GM04503 (cell line): ENCODE measurements at regions not wholly inside any gene's neighbourhood (a gene's known extent, or its start where the extent isn't known, plus 50 kb on each side); places are given as distances from the start of the nearest gene placed in this dataset.
"Not testable (repeated sequence)": the region's sequence is repeated elsewhere in the genome, so short reads cannot be mapped to it uniquely, and the experiment has no call there.

Experiments used
- DNase-seq: peaks from one replicate; pipeline ENCODE4 v3.0.0-alpha.2; 2012; ENCODE audit warnings: low read depth

DNA sequence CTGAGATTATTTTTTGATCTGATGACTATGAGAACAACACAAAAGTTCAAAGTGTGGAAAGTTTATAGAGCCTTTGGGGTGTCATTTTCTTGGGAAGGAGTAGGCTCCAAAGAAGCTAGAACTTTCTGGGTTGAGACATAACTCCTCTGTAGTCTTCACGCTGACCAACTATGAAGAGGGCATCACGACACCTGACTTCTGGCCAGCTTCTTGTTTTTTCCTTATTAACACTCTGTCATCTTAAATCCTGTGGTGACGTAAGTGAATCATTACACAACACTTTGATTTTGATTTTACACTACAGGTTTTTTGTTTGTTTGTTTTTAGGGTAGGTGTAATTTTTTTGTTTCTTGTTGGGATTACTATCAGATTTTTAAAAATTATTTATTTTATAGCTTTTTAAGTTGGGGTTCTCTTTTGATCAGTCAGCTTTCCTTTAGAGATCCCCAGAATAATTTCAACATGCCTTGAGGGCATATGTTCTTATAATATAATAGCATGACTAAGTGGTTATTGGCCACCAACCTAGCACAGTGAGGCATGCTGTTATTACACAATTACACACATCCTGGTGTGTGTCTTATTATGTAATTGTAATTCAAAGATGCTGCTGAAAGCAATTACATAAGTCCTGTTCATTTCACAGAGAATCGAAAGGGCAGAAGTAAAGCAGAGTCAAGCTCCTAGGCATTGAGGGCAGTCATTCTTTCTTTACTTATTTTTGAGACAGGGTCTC is 281.6 kb upstream of the NOTCH2NLA start:
- not testable (repeated sequence) for DNase-seq

DNA sequence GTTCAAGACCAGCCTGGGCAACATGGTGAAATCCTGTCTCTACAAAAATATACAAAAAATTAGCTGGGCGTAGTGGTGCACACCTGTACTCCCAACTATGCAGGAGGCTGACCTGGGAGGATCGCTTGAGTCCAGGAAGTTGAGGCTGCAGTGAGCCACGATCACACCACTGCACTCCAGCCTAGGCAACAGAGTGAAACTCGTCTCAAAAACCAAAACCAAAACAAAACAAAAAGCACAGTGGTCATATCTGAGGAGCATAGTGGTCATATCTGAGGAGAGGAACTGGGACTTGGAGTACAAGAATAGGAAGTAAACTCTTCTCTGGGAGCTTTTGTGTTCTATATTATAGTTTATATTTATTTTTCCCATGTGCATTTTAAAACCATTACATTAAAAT is 275.3 kb upstream of the NOTCH2NLA start:
- not testable (repeated sequence) for DNase-seq

DNA sequence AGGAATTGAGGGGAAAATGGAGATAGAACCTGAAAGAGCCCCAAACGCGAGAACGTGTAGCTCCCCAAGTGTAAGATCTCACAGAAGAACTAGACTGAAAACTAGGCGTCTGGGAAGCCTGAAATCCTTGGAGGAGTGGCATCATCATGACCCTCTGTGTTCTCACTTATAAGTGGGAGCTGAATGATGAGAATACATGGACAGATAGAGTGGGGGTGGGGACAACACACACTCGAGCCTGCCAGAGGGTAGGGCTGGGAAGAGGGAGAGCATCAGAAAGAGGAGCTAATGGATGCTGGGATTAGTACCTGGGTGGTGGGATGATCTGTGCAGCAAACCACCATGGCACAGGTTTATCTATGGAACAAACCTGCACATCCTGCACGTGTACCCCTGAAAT is 258.7 kb upstream of the NOTCH2NLA start:
- DNase-seq = not testable (repeated sequence)

DNA sequence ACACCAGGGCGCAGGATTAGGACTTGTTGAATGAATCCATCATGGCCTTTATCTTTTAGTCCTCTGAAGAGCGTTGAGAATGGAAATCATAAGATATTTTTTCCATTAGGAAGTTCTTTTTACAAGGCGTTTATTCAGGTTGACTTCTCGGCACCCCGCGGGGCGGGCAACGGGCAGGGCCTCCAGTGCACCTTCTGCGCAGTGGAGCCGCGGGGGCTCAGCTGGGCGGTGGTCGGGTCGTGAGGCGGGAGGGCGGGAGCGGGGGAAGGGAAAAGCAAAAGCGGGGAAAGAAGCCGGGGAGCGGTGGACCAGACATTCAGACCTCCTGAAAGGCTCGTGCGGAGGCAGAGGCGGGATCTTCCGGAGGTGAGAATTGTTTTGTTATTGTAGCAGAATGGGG is 258.3 kb upstream of the NOTCH2NLA start:
- not testable (repeated sequence) for DNase-seq

DNA sequence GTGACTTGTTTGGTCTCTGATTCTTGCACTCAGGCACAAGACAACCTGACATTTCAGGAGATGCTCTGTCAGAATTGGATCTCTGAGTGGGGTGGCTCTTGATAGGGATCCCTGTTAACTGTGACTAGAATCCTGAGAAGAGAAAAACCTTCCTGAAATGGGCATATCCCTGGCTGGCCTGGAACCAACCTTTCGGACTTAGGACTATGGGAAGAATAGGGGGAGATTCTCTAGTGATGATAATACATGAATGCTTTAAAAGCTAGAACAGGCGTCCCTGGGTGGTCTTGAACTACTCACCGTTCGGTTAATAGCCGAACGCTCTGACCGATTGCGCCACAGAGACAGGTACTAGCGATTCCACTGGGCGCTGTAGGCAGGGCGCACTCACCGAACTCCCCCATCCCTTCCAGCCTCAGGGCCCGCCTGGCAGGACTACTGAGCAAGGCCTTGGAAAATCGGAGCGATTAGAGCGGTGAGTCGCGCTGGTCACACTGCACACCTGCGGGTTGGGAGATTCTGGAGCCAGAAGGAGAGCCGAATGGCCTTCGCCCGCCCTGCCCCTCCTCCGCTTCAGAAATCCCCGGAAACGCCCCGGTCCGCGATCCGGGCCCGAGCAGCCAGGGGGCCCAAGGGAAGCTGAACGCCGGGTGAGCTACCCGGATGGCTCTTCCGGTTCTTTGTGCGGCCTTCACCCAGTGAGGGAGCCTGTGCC is 257.6 kb upstream of the NOTCH2NLA start:
- not testable (repeated sequence) for DNase-seq

DNA sequence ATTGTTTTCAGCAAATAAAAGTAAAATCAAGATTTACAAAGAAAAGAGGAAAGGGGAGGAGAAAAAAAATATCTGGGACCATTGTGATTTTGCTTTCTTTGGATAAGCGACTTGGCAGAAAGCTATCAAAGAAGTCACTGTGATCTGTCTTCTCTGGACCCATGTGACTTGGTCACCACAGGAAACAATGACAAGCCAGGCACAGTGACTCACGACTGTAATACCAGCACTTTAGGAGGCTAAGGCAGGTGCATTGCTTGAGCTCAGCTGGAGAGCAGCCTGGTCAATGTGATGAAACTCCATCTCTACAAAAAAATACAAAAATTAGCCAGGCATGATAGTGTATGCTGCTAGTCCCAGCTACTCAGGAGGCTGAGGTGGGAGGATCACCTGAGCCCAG is 255.4 kb upstream of the NOTCH2NLA start:
- not testable (repeated sequence) for DNase-seq

GRCh38 chr1:146479188-146479587 is 250.4 kb upstream of the NOTCH2NLA start:
- DNase-seq = not testable (repeated sequence)

DNA sequence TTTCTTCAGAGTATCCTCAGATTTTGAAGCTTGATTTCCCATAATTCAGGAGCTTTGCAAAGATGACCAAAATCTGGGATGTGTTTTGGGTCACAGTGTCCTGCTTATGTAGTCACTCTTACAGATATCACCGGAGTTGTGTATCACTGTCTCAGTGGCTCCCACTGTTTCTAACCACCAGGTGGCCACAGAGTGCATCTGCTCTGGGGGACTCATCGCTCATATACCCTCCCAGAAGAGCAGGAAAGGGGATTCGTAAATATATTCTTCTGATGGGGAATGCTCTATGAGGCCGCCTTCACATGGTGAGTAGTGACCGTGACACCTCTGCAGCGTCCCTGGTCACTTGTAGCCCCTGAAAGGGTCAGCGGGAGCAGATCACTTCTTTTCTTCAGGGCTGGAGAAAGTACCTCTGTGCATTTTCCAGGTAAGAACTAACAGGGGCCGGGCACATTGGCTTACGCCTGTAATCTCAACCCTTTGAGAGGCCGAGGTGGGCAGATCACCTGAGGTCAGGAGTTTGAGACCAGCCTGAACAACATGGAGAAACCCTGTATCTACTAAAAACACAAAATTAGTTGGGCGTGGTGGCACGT is 249.4 kb upstream of the NOTCH2NLA start:
- DNase-seq = not testable (repeated sequence)

DNA sequence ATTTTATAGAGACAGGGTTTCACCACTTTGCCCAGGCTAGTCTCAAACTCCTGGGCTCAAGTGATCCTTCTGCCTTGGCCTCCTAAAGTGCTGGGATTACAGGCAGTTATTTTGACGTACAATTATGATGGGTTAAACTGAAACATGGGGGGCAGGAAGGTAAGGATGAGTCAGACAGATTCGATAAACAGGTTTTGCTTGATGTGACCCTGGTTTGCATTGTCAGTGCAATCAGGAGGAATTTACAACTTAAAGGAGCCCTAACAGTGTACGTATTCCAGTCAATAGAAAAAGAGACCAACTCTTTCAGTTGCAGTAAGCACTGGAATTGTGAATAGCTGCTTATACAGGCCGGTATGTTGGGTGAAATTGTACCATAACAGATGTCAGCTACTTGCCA is 246.3 kb upstream of the NOTCH2NLA start:
- DNase-seq = not testable (repeated sequence)

GRCh38 chr1:146474216-146474615 is 245.4 kb upstream of the NOTCH2NLA start:
- DNase-seq = not testable (repeated sequence)

DNA sequence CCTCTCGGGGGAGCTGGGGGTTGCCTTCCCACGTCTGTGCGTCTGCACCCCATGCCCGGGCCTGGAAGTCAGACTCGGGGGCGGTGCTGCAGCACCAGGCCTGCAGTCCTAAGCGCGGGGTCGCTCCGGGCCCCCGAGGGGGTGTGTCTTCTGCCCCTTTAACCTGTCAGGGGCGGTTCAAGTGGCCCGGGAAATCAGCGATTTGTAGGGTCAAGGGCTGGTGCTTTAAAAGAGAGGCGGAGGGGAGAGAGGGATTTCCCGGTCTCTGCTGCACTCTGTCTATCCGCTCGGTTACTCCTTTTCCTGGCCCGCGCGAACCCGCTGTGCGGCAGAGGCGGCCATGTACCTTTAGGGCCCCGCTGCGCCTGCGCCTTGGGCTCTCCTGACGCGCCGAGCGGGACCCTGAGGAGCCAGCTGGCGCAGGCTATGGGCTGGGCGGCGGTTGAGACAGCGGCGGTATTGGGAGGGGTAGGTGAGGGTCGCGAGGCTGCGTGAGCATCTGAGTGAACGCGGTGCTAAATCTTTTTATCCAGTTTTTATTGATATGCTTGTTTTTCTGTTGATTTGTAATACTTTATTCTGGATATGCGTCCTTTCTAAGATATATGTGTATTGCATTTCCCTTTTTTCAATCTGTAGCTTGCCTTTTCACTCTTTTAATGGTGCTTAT is 243.5 kb upstream of the NOTCH2NLA start:
- not testable (repeated sequence) for DNase-seq

- not testable (repeated sequence) for DNase-seq
These were observed 231.1 kb upstream of the NOTCH2NLA start for GRCh38 chr1:146459939-146460338.

DNA sequence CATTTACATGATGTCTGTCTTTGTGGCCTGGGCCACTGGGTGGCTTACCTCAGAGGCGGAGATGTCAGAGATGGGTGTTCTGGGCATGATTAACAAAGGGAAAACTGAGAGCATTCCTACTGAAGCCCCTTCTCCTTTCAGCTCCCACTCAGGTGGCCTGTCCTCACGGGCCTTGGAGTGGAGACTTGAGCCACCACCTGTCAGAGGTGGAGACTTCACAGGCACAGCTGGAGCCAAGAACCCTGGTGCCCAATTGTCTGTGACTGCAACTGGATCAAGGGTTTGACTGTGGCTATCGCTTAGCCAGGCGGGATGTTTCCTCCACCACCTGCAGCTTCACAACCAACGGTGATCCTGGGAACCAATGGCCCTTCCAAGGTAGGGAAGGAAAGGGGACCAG is 230.5 kb upstream of the NOTCH2NLA start:
- DNase-seq = not testable (repeated sequence)

DNA sequence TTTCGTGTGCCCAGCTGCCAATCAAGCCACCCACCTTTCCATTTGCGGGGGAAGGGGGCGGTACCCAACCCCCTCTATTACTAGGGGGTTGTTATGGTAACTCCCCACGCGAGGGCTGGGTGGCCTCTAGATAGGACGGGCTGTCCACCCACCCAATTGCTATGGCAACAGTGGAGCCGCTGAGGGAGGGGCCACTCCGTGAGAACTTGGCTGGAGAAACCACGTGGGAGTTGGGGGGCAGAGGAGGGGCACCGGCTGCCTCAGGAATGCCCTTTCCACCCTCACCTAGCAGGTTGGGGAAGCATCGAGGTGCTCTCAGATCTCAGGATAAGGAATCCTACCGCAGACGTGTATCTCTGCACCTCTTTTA is 220.0 kb upstream of the NOTCH2NLA start:
- DNase-seq = not testable (repeated sequence)

DNA sequence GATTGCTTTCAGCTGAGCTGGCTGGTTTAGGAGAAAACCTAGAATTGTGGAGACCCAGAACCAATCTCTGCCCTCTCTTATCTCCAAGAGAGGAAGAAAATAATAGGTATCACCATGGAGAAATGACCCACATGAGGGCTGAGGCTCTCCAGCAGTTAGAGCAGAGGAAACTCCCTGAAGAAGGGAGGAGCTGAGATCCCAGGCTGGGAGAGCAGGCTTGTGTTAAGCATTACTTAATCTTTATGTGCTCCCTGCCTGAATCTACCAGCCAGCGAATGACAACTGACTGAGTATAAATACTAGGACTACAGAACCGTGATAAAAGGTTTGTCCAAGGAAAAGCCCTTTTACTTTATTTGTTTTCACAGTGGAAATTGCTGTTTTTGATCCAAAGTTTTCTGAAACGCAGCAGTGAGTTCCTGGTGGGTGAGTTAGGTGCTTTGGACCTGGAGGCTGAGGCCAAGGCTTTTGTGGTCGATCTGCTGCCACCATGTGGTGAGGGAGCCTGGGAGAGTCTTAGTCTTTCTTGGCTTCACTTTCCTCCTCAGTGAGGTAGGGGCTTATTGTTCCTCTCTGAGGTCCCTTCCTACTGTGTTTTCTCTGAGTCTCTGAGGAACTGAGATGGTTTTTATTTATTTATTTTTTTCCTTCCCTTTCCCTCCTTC is 219.5 kb upstream of the NOTCH2NLA start:
- DNase-seq = not testable (repeated sequence)

GRCh38 chr1:146443871-146444222 is 215.0 kb upstream of the NOTCH2NLA start:
- DNase-seq = not testable (repeated sequence)

GRCh38 chr1:146443088-146443870 is 214.5 kb upstream of the NOTCH2NLA start:
- DNase-seq = not testable (repeated sequence)

DNA sequence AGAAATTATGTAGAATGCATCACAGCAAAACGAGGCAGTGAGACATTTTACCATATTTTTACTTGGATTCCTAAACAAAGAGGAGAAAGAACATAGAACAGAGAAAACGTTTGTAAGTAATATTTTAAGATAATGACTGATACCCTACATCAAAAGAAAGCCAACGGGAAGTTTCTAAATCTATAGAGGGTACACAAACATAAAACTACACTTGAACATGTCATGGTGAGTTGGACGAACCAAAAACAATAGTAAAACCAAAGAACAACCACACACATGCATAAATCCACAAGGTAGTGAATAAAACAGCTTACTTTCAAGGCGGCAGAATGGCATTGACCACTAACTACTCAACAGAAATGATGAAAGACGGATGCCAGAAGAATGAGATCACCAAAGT is 209.7 kb upstream of the NOTCH2NLA start:
- not testable (repeated sequence) for DNase-seq

DNA sequence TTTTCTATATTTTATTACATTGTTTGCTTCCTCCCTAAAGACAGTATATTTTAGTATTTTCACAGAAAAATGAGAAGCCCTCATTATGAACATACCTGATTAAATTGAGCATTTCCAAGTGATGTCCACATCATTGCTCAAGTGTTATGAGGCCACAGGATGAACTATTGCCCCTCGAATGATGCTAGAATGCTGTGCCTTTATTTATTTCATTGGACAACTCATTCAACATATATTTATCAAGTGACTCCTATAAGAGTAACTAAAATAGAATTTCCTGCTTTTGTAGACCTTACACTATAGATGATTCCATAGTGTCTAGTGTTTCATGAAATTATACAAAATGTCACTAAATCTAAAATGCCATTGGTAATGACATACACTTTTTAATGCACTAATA is 187.8 kb upstream of the NOTCH2NLA start:
- not testable (repeated sequence) for DNase-seq

- not testable (repeated sequence) for DNase-seq
These were observed 186.2 kb upstream of the NOTCH2NLA start for GRCh38 chr1:146415017-146415416.

DNA sequence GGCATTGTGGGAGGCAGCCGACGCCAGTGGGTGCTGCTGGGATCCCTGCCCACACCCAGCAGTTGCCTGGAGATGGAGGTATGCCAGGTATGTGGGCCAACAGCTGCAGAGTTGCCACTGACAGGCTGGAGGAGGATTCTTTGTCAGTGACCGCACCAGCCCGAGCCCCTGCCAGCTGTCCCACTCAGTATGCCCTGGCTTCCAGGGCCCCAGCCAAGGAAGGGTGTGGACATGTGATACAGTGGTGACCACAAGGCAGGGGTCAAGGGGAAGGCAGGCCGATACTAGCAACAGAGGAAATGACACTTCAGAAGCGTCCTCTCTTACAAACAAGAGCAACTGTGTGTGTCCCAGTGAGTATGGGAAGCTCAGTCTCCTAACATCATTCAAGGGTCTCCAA is 185.1 kb upstream of the NOTCH2NLA start:
- not testable (repeated sequence) for DNase-seq
